ENCODE measurements at regions not wholly inside any gene's neighbourhood (a gene's known extent, or its start where the extent isn't known, plus 50 kb on each side); places are given as distances from the start of the nearest gene placed in this dataset.

DNA sequence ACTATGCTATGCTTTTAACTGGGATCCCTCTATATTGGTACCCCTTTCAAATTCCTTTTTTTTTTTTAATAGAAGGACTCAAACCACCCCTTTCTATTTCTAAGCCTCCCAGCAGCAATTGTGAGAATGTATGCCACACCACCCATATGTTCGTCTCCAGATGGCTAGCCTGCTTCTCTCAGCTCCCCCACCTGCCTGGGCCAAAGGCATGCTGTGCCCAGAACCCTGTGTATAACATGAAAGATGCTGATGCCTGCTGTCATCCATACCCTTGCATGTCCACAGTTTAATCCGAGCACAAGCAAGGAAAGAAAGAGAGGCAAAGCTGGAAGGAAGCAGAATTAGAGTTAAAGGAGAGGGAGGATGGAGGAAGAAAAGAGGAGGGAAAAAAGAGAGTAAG is 159.5 kb upstream of the CNTN6 start:
- no peak for DNase-seq (ENCODE audit: low read depth)

DNA sequence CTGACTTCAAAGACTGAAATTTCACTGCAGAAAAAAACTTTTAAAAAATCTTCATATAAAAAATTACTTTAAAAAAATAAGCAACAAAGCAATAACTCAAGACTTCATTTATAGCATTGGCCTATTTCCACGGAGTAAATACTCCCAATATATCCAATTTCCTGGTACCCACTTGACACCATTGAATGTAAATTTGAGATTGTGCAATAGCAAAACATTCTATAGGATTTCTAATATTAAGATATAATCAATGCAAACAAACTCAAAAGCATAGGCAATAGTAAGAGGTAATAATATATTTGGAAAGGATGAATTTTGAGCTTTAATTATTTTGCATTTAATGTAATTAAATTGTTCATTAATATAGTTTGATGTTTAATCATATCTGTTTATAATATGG is 148.0 kb upstream of the CNTN6 start:
- DNase-seq (ENCODE audit: low read depth): no peak

DNA sequence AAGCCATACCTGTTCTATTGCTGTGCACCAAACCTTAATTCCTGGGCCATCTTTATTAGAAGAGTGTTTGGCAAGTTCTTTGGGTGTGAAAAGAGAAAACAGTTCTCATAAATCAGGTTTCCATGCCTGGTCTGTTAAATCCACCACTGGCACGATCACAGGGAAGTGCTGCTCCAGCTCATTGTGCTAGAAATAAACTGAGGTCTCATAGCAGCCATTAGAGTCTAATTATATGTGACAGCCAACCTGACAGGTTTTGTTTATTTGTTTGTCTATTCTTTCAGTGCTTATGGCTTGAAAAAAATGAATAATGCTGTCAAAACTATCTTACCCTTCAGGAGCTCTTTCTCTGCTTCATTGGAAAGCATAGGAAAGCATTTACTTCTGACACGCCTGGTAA is 147.1 kb upstream of the CNTN6 start:
- no peak for DNase-seq (ENCODE audit: low read depth)

DNA sequence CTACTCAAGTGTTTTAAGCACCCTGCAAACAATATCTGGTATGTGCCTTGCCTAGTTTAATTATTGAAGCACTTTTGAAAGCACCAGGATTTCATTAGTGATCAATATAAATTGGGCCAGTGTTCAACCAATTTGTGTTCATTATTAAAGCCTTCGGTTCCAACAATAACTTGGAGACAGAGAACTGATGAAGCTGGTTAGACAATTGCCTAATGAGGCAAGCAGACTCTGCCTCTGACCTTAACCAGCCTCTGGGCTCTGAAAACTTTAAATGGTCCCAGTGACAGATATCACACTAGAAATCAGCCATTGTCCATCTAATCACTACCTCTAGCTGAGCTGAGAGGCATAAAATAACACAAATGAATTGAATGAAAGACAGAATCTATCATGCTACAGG is 139.9 kb upstream of the CNTN6 start:
- DNase-seq (ENCODE audit: low read depth): no peak

DNA sequence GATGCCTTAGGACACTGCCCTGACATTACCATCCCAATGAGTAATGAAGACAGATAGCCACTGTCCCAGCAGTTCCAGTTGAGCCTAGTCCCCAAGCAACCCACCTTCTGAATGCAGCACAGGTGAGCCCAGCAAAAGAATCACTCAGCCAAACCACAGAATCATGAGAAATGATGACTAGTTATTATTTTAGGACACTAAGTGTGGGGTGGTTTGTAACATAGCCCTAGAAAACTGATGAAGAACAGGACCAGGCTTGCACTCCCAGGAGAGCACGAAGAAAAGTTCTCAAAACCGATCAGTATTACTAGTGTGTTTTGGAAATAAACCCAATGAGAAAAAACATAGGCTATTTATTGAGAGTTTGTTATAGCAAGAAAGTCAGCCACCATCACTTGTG is 129.6 kb upstream of the CNTN6 start:
- no peak for DNase-seq (ENCODE audit: low read depth)

DNA sequence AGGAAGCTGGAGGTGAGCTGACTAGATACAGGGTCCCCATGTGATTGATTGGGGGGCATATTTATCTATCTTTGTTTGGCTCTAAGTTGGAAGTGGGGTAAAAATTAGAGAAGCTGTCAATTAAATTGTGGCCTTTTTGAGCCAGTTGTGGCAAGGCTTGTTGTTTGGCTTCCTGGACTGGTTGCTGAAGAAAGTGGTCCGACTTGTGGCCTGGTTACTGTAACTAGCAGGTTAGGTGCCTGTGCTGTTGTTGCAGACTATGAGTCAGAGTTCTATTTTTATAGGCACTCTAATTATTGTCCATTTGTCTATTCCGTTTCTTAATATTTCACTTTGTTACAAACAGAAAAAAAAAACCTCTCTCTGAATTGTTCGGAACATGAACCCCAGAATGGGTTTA is 129.1 kb upstream of the CNTN6 start:
- DNase-seq (ENCODE audit: low read depth): no peak

DNA sequence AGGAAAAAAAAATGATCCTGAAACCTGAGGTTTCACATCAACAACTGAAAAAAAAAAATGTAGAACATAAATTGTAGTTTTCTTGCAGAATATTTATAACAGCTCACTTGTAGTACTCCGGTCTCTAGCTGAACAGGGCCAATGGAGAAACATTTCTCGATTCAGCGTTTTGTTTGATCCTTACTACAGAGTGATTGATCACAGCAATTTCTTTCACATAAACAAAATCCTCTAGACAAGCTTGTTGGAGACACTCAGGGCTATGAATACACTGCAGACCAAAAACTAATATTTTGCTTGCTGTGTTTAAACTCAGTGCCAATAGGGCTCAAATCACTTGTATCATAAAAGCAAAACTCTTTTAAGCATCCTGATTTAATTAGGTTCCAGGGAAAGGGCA is 127.0 kb upstream of the CNTN6 start:
- DNase-seq (ENCODE audit: low read depth): no peak

DNA sequence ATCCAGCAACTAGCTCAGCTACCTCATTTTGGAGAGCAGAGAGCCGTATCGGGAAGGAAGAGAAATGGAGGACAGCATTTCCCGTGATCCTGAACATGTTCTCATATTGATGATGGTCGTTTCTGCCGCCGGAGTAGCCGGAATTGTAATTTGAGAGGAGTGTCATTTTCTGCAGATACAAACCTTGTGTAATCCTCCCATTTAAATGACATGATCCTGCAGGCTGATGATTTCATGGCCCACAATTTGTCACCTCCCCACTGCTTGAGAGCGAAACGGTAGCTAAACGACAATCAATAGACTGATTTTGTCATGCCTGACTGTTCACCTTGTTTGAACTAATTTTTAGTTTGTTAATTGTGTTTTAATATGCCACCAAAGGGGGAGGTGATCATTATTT is 126.5 kb upstream of the CNTN6 start:
- no peak for DNase-seq (ENCODE audit: low read depth)

DNA sequence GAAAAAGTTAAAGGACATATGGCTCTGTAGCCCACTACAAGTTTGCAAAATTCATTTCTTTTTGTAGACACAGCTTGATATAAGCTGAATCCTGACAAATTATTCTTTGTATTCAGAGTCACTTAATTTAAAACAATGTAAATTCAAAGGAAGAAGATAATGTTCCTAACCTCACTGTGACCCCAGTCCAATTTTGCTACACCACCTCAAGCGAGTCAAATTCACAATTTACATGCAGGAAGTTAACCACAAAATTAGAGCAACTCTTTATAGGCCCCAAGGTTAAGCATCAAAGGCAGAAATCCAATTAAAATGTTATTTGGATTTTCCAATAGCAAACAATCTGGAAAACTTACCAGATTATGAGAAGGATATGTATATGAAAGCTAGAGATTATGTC is 119.5 kb upstream of the CNTN6 start:
- DNase-seq (ENCODE audit: low read depth): no peak

DNA sequence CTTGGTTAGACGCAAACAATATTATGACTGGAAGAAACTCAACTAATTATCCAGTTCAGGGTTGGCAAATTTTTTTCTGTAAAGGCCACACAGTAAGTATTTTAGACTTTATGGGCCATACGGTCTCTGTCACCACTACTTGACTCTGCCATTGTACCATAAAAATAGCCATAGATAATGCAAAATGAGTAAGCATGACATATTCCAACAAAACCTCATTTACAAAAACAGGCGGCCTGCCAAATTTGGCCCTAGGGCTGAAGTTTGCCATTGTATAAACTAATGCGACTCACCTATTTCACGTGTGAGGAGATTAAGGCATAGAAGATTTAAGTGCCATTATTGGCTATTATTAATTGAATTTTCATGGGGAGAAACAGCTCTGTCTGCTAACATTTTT is 116.8 kb upstream of the CNTN6 start:
- DNase-seq (ENCODE audit: low read depth): no peak

DNA sequence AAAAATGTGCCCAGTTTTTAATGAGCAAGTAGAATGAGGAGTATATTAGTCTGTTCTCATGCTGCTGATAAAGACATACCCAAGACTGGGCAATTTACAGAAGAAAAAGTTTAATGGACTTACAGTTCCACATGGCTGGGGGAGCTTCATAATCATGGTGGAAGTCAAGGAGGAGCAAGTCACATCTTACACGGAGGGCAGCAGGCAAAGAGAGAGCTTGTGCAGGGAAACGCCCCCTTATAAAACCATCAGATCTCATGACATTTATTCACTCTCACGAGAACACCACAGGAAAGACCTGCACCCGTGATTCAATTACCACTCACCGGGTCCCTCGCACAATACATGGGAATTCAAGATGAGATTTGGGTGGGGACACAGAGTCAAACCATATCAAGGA is 111.7 kb upstream of the CNTN6 start:
- DNase-seq (ENCODE audit: low read depth): no peak

DNA sequence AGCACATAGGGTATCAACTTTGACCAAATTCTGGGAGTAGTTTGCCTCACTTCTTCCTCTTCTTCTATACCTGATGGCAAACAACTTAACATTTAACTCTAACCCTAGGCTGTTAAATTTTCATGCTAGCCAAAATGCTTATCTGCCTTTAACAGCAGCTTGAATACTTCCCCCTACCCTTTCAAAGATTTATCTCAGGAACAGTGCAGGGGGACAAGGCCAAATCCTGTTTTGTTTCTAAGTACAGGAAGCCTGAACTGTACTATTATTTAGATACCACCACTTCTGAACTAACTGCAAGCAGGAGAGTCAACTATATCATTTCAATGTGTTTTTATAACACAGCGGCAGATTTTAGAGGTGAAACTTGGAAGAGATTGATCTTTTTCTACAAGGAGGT is 104.0 kb upstream of the CNTN6 start:
- DNase-seq (ENCODE audit: low read depth): no peak

DNA sequence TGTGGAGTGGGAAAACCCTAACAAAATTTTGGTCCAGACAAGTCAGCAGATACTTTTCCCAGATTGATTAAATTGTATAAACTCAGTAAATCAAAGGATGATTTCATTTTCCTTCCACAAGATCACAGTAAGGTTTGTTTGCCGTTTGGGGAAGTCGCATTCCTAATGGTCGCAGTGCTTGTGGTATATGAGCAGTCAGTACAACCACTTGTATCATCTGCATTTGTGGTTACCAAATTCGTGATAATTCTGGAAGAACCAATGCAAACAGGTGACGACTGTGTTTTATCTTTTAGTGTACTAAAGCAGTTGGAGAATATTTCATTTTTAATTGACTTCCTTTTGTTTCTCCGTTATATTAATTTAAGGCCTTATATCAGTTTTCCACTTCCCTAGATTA is 100.0 kb upstream of the CNTN6 start:
- DNase-seq (ENCODE audit: low read depth): no peak

DNA sequence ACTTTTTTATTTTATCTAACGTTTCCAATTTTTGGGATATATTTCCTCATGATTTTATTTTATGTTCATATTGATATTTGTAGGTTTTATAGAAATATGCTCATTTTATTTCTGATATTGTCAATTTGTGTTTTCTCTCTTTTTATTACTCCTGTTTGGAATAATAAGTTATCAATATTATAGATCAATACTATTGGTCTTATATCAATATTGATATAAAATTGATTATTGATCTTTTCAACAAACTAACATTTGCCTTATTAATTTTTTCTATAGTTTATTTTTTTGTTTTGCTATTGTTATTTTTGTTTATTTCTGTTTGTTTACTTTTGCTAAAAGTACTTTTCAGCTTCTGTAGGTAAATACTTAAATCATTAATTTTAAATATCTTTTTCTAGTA is 90.8 kb upstream of the CNTN6 start:
- no peak for DNase-seq (ENCODE audit: low read depth)

DNA sequence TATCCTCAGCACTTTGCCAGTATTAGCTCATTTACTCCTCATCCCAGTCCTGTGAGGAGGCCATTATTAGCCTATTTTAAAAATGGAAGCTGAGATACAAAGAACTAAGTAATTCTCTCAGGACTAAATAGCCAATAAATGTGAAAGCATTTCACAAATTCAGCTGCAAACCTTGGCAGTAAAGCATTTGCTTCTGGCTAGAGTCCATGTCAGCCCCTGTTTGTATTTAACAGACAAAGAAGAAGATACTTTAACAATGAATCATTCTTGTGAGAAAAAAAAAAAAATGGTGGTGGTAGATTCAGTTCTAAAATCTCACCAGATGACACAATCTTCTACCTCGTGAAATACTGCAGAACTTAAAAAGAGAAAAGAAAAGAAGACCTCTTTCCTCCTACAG is 85.0 kb upstream of the CNTN6 start:
- no peak for DNase-seq (ENCODE audit: low read depth)

DNA sequence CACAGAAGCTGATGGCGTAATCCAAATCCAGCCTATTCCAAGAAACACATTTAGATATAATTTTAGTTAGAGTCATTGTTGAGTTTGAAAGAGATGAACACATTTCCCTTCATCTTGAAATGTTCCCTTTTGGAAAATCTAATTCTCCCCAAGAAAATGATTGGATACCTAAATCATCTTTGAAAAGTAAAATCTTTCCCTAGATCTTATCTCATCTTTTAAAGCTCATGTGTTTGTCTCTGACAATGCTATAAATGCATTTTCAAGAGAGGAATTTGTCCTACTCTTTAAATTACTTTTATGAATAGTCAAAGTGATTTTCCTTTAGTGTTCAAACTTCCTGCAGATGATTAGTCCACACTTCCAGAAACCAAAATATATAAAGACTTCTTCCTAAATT is 82.6 kb upstream of the CNTN6 start:
- no peak for DNase-seq (ENCODE audit: low read depth)

DNA sequence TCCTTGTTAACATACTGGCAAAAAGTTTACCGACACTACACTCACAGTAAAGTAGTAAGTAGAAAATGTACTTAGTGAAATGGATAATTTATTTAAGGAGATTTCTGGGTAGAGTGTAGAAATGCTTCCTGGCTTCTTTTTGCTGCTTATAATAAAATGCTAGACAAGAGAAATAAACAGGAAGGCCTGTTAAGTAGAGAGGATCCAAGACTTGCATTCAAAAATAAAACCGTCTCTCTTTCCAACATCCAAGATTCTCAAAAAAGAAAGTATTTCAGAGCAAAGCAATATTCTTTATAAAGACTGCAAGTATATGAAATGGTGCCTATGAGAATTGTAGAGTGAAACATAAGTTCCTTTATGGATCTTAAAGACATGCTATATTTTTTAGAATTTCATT is 77.0 kb upstream of the CNTN6 start:
- DNase-seq (ENCODE audit: low read depth): no peak

DNA sequence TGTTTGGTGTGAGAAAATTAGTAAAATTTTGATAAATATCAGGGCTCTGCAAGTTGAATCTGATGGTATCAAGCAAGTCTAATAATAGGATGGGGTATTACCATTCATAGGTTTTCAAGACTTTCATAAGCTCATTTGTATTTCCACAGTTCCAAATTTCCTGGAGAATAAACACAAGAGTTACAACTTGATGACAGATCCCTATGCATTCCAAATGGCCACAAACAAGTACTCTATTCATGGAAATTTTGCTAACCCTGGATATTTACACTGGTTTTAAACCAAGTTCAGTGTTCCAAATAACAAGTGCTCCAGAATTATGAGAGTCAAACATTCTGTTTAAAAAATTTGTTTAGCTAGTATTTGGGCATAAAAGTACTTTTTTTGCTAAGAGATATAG is 75.0 kb upstream of the CNTN6 start:
- no peak for DNase-seq (ENCODE audit: low read depth)

DNA sequence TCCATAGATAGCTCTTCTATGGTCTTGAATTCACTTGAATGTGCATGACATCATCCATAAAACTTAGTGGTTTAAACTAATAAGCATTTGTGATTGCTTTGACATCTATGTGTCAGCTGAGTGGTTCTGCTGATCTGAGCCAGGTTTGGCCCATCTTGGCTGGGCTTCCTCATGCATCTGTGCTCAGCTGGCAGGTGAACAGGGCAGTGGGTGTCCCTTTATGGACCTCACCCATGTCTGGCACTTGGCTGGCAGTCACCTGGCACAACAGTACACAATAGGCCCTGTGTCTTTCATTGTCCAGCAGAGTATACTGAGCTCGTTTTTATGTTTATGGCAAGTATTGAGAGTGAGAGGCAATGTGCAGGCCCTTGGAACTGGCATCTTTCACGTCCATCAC is 73.7 kb upstream of the CNTN6 start:
- no peak for DNase-seq (ENCODE audit: low read depth)

DNA sequence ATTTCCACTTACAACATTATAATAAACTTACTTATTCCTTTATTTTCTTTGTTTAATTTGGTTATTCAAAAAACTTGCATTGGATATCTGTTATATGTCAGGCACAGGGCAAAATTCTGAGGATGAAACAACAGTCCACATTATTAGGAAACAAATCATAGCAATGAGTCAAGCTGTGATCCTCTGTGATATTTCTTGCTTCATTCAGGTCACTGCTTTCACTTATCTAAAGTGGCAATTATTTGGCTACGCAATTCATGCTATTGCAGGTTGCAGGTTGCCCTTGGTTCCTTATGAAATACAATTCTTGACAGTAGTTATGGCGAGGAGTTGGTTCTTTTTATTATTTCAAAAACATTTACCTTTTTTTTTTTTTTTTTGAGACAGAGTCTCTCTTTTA is 66.4 kb upstream of the CNTN6 start:
- DNase-seq (ENCODE audit: low read depth): no peak

DNA sequence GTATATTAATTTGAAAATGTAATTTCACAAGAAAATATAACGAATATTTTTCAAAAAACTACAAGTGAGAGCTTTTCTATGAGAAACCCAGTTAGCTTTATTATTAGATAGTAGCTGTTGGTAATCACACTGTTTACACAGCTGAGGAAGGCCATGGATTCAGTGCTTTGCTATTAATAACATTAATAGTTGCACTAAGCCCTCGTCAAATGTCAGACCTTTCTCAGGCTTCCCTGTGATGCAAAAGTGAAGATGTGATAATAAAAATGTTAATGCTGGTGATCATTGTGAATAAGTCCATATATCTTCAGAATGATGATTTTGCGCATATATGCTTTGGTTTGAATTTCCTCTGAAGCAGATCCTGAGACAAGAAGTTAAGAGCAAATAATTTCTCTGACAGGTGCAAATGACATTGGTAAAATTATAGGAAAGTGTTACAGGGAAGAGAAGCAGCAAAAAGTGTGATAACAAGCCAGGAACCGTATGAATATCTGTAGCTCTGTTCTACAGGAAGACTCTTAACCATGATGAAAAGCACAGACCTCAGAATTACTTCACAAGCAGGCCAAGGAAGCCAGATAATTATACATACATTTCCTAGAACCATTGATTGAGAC is 56.5 kb upstream of the CNTN6 start:
- DNase-seq (ENCODE audit: low read depth): no peak

DNA sequence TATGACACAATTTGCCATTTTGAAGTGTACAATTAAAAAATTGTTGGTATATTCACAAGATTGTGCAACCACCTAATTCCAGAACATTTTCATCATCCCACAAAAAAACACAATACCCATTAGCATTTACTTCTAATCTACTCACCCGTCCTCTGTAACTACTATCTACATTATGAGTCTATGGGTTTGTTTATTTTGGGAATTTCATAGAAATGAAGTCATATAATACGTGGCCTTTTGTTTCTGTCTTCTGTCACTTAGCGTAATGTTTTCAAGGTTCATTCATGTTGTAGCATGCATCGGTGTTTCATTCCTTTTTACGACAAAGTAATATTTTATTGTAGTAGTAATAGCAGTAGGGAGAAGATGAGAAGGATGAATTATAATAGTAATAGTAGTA is 55.2 kb upstream of the CNTN6 start:
- DNase-seq (ENCODE audit: low read depth): no peak
